ENCODE measurements at regions not wholly inside any gene's neighbourhood (a gene's known extent, or its start where the extent isn't known, plus 50 kb on each side); places are given as distances from the start of the nearest gene placed in this dataset.

GRCh38 chr15:66643033-66643432 lies 59.0 kb upstream of the SMAD6 start:
- Mint-ChIP-seq H3K36me3 (ENCODE audit: insufficient read depth) (no peaks in the 10 kb centered on the region), H3K4me3 (no peak overlapping the region), H3K4me1 (ENCODE audit: low read depth in 2 of 2) (peaks cover 6 to 7% of the 10 kb centered on the region in 2 donors), H3K27ac (no peak overlapping the region), H3K9me3 (no peaks in the 10 kb centered on the region), H3K27me3 (peaks cover 0 to 9% of the 10 kb centered on the region in 2 donors)
- no peak for DNase-seq
- ATAC-seq (replicated peaks), result no peak

GRCh38 chr15:66644000-66644787 lies 57.8 kb upstream of the SMAD6 start:
- peaks cover 0 to 13% of the 10 kb centered on the region in 2 donors for H3K27me3 Mint-ChIP-seq
- no peaks in the 10 kb centered on the region for H3K4me1 Mint-ChIP-seq (ENCODE audit: low read depth in 2 of 2)
- ATAC-seq (replicated peaks), result no peak
- no peak for DNase-seq
- H3K27ac Mint-ChIP-seq, result no peak overlapping the region
- no peak overlapping the region for H3K4me3 Mint-ChIP-seq
- no peaks in the 10 kb centered on the region for H3K9me3 Mint-ChIP-seq
- no peaks in the 10 kb centered on the region for H3K36me3 Mint-ChIP-seq (ENCODE audit: insufficient read depth)

GRCh38 chr15:66644869-66645268 lies 57.2 kb upstream of the SMAD6 start:
- DNase-seq (no peak), ATAC-seq (replicated peaks) (no peak)
- Mint-ChIP-seq H3K27ac (no peak overlapping the region), H3K27me3 (peaks cover 0 to 17% of the 10 kb centered on the region in 2 donors), H3K9me3 (no peaks in the 10 kb centered on the region), H3K36me3 (ENCODE audit: insufficient read depth) (no peaks in the 10 kb centered on the region), H3K4me3 (no peak overlapping the region), H3K4me1 (ENCODE audit: low read depth in 2 of 2) (no peaks in the 10 kb centered on the region)

- H3K9me3 Mint-ChIP-seq, result no peaks in the 10 kb centered on the region
- ATAC-seq (replicated peaks), result no peak
- no peaks in the 10 kb centered on the region for H3K36me3 Mint-ChIP-seq (ENCODE audit: insufficient read depth)
- H3K27me3 Mint-ChIP-seq, result peaks cover 0 to 22% of the 10 kb centered on the region in 2 donors
- no peak for DNase-seq
- H3K27ac Mint-ChIP-seq, result no peak overlapping the region
- no peaks in the 10 kb centered on the region for H3K4me1 Mint-ChIP-seq (ENCODE audit: low read depth in 2 of 2)
- no peak overlapping the region for H3K4me3 Mint-ChIP-seq
These were observed 55.7 kb upstream of the SMAD6 start for GRCh38 chr15:66646308-66646707.

- H3K4me1 Mint-ChIP-seq (ENCODE audit: low read depth in 2 of 2), result no peaks in the 10 kb centered on the region
- no peak for DNase-seq
- no peaks in the 10 kb centered on the region for H3K9me3 Mint-ChIP-seq
- ATAC-seq (replicated peaks), result no peak
- H3K4me3 Mint-ChIP-seq, result no peak overlapping the region
- H3K27ac Mint-ChIP-seq, result no peak overlapping the region
- H3K27me3 Mint-ChIP-seq, result peaks cover 0 to 22% of the 10 kb centered on the region in 2 donors
- H3K36me3 Mint-ChIP-seq (ENCODE audit: insufficient read depth), result no peaks in the 10 kb centered on the region
These were observed 55.2 kb upstream of the SMAD6 start for GRCh38 chr15:66646799-66647198.

GRCh38 chr15:66647358-66647757 lies 54.7 kb upstream of the SMAD6 start:
- H3K4me1 Mint-ChIP-seq (ENCODE audit: low read depth in 2 of 2), result no peaks in the 10 kb centered on the region
- H3K36me3 Mint-ChIP-seq (ENCODE audit: insufficient read depth), result no peaks in the 10 kb centered on the region
- H3K9me3 Mint-ChIP-seq, result no peaks in the 10 kb centered on the region
- H3K27ac Mint-ChIP-seq, result no peak overlapping the region
- H3K4me3 Mint-ChIP-seq, result no peak overlapping the region
- ATAC-seq (replicated peaks) (no peak), DNase-seq (no peak)
- H3K27me3 Mint-ChIP-seq, result peaks cover 0 to 28% of the 10 kb centered on the region in 2 donors

GRCh38 chr15:66648588-66648987 lies 53.4 kb upstream of the SMAD6 start:
- no peak for ATAC-seq (replicated peaks)
- Mint-ChIP-seq H3K27ac (no peak overlapping the region), H3K4me1 (ENCODE audit: low read depth in 2 of 2) (no peaks in the 10 kb centered on the region), H3K27me3 (peaks cover 0 to 40% of the 10 kb centered on the region in 2 donors), H3K4me3 (no peak overlapping the region), H3K36me3 (ENCODE audit: insufficient read depth) (no peaks in the 10 kb centered on the region), H3K9me3 (no peaks in the 10 kb centered on the region)
- no peak for DNase-seq

- H3K36me3 Mint-ChIP-seq (ENCODE audit: insufficient read depth), result no peaks in the 10 kb centered on the region
- no peaks in the 10 kb centered on the region for H3K4me1 Mint-ChIP-seq (ENCODE audit: low read depth in 2 of 2)
- DNase-seq (no peak), ATAC-seq (replicated peaks) (no peak)
- no peak overlapping the region for H3K27ac Mint-ChIP-seq
- no peaks in the 10 kb centered on the region for H3K9me3 Mint-ChIP-seq
- no peak overlapping the region for H3K4me3 Mint-ChIP-seq
- H3K27me3 Mint-ChIP-seq, result peaks cover 8 to 48% of the 10 kb centered on the region in 2 donors
These were observed 52.6 kb upstream of the SMAD6 start for GRCh38 chr15:66649235-66649984.

- Mint-ChIP-seq H3K9me3 (no peaks in the 10 kb centered on the region), H3K27me3 (peaks cover 11 to 52% of the 10 kb centered on the region in 2 donors), H3K4me3 (no peak overlapping the region), H3K4me1 (ENCODE audit: low read depth in 2 of 2) (no peaks in the 10 kb centered on the region), H3K36me3 (ENCODE audit: insufficient read depth) (no peaks in the 10 kb centered on the region), H3K27ac (no peak overlapping the region)
- ATAC-seq (replicated peaks) (no peak), DNase-seq (no peak)
These were observed 51.6 kb upstream of the SMAD6 start for GRCh38 chr15:66650433-66650832.

GRCh38 chr15:66651198-66651597 lies 50.8 kb upstream of the SMAD6 start:
- H3K27ac Mint-ChIP-seq, result no peak overlapping the region
- H3K36me3 Mint-ChIP-seq (ENCODE audit: insufficient read depth), result no peaks in the 10 kb centered on the region
- H3K4me3 Mint-ChIP-seq, result no peak overlapping the region
- H3K27me3 Mint-ChIP-seq, result peaks cover 18 to 60% of the 10 kb centered on the region in 2 donors
- no peaks in the 10 kb centered on the region for H3K9me3 Mint-ChIP-seq
- DNase-seq (no peak), ATAC-seq (replicated peaks) (no peak)
- peaks cover 0 to 4% of the 10 kb centered on the region in 2 donors for H3K4me1 Mint-ChIP-seq (ENCODE audit: low read depth in 2 of 2)

GRCh38 chr15:66651913-66652642 lies 50.0 kb upstream of the SMAD6 start:
- peaks cover 22 to 68% of the 10 kb centered on the region in 2 donors for H3K27me3 Mint-ChIP-seq
- H3K9me3 Mint-ChIP-seq, result no peaks in the 10 kb centered on the region
- H3K4me3 Mint-ChIP-seq, result no peak overlapping the region
- DNase-seq (no peak), ATAC-seq (replicated peaks) (no peak)
- peaks cover 0 to 4% of the 10 kb centered on the region in 2 donors for H3K4me1 Mint-ChIP-seq (ENCODE audit: low read depth in 2 of 2)
- H3K36me3 Mint-ChIP-seq (ENCODE audit: insufficient read depth), result no peaks in the 10 kb centered on the region
- no peak overlapping the region for H3K27ac Mint-ChIP-seq

All from effector memory CD8-positive, alpha-beta T cell (primary cell).